EH (cell line): ENCODE measurements at regions not wholly inside any gene's neighbourhood (a gene's known extent, or its start where the extent isn't known, plus 50 kb on each side); places are given as distances from the start of the nearest gene placed in this dataset.

Source experiments
- DNase-seq: peaks from one replicate; pipeline ENCODE4 v3.0.0-alpha.2; 2015; ENCODE audit warnings: low read depth

DNA sequence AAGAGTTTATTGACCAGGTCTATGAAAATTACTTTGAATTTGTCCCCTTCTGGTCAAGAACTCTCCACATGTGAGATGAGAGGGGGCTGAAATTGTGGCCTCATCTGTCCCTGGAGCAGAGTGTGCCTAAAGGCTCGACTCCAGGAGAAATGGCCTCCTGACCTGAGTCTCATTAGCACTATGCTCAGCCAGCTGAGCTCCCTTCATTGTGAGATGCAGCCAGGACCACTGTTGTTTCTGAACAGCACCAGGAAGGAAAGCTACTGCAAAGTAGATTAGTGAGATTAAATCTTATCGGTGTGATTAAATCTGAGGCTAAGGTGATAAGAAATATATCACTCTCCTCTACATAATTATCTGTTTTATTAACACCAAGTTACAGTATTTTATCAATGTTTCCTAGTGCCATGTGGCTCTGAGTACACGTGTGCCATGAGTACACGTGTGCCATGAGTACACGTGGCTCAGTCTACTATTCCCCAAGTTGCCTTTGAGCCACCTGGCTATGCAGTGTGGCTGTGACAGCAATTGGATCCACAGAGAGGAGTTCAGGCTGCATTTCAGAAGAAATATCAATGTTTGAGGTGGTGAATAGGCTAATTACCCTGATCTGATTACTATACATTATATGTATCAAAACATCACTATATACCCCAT is 126.9 kb downstream of the IPMK start:
- DNase-seq: no peak

DNA sequence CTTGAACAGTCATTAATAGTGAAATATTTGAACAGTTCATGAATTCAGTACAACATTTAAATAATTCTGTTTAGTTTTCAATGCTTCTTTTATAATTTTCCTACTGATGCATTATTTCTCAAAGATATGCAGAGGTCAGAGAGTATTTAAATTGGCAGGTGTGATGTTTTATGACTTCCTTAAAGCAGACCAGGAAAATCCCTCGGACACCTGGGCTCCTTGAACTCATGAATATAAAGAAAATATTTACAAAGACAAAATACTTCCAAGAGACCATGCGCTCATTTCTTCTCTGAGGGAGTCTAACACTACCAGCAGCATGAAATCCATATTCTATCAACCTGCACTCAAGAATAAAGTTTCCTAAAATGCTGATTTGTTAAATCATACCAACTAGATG is 127.6 kb downstream of the IPMK start:
- no peak for DNase-seq

DNA sequence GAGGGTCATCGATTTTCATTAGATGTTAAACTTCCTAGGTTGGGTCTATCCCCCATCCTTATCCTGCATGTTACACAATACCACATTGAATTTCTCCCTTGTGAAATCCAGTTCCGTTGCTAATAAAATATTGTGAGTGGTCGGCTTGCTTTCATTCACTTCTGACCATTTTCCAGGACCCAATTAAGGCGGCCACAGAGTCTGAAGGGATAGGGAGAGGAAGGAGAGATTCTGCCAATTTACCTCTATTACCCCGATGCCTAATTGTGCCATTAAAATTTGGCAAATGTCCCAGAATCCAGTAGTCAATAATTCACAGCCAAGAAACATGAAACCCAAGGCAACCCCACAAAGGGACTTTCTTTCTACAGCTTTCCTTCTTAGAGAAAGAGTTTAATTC is 129.9 kb downstream of the IPMK start:
- DNase-seq: no peak

DNA sequence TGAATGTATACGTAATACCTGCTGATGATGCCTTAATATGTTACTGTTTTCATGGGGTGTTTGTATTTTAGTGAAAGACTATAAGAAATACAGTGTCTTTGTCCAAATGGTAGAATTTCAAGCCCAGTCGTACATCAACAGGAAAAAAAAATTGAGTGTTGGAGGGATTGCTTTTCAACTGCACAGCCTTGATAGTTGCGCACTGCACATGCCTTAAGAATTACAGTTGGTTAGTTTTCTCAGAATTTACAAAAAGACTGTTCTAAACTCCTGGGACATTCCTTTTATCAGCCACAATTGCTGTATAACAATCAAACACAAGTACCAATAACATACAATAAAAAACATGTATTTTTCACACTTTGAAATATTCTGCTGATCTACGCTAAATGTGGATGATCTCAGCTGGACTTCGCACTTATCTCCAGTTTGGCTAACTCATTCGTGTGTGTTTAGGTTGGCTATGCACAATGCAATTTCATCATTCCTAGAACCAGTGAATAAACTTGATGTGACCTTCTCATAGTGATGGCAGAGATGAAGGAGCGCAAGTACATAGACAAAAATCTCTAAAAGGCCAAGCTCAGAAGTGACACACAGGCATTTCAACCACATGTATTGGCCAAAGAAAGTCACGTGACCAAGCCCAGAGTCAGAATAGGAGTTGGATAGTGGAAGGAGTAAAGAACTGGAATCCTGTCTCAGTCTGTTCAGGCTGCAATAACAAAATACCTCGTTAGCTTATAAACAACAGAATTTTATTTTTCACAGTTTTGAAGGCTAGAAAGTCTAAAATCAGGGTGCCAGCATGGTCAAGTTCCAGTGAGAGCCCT is 152.3 kb downstream of the IPMK start:
- no peak for DNase-seq

DNA sequence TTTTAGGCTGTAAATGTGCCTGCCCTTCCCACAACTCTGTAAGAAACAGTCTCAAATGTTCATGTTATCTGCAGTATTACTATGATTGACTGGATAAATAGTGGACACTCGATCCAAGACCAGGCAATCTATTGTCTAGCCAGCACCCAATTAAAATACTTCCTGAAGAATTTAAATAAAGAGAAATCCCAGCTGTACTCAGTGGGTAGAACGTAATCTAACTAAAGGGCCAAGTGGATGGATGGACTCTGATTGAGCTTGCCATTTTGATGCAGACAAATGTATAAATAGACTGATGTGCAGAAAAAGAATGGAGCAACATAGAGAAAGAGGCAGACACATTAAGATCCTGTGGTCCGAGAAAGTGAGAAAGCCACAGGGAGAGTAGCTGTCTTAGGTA is 158.0 kb downstream of the IPMK start:
- DNase-seq: no peak

DNA sequence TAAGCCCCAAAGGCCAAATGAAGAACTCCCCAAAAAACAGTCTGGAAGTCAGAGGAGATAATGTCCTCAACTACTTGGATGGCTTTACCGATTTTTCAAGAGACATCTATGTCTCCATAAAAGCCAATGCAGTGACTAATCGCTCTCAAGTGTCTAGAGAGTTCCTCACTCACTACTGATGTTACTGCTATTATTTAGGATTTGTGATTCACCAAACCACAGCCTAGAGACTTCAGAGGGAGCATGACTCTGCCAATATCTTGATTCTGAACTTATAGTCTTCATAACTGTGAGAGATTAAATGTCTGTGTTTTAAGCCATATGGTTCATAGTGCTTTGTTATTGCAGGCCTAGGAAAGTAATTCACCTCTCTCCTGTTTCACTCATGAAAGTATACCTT is 160.2 kb downstream of the IPMK start:
- DNase-seq: peak; percentile 77

DNA sequence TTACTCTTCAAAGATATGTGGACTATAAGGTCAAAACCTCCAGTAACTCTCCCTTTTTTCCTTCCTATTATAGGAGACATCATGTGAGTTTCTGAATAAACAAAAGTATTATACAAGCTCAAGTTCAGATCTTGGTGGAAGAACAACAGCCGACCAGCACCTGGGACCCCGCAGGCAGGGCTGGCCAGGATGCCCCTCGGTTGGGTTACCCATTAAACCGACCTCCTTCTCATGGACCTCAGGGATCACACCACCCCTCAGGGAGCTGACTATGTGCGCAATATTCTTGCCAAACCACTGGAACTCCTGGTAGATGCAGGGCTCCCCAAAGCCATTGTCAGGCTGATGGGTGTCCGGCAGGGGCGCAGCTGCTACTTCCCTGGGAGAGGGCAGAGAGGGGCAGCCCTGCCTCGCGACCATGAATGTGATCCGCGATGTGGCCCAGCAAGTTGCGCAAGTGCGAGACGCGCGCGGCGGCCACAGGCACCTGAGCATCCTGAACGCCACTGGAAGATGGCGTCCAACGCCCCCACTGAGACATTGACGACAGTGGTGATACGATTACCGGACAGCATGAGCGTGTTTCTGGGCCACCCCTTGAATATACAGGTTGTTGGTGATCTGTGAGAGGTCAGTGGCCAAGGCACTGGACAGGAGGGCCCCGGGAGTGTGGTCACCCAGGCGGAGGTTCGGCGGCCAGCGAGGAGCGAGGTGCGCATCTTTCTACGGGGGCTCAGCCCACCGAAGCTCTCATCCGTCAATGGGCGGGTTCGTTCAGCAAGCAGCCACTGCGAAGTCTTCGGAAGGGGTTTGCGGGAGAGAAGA is 161.3 kb downstream of the IPMK start:
- DNase-seq: no peak

DNA sequence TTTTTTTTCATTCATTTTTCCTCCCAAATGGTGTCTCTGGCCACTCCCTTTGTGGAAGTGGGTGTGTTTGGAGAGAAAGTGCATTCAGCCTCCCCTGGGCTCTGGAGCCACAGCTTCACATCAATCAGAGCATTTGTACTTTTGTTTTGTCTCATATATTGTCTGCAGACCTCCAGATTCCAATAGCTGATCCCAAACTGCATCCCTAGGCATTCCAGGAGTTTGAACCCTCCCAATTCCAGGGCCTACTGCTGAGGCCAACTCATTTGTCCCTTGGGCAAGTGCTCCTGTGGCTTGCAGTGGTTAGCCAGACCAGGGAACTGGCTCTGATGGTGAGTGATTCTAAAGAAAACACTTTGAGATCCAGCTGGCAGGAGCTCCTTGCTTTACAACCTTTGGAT is 163.3 kb downstream of the IPMK start:
- no peak for DNase-seq

DNA sequence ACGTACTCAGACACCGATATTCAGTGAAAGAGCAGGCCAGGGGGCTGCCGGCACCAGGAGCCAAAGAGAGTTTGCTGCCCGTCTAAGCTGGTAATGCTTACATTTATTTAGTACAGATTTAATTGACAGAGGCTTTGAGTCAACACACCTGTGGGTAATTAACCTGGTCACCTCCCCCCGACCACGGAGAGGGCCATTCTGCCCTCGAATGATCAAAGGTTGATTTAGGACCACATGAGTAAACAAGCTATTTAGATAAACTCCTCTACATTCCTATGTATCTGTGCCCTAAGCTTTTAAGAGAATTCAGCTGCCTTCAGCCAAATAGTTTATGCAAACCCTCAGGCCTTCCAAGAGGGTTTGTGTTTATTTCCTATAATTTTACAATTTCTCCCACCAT is 164.8 kb downstream of the IPMK start:
- DNase-seq: no peak

DNA sequence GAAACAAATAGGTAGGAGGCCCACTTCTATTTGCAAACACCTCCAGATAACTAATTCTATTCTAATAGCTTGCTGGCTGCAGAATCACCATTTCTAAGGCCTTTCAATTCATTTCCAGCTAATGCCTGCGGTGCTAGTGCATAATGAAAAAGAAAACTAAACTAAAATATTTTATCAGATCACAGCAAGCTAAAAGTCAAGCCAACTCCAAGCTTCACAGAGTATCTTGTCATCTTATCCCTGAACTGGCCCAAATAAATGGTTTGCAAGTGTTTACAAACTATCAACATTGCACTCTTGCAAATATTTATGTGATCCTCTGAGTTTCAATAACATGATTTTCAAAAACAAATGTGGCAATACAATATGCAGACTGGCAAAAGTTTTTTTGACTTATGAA is 166.0 kb downstream of the IPMK start:
- DNase-seq: no peak

DNA sequence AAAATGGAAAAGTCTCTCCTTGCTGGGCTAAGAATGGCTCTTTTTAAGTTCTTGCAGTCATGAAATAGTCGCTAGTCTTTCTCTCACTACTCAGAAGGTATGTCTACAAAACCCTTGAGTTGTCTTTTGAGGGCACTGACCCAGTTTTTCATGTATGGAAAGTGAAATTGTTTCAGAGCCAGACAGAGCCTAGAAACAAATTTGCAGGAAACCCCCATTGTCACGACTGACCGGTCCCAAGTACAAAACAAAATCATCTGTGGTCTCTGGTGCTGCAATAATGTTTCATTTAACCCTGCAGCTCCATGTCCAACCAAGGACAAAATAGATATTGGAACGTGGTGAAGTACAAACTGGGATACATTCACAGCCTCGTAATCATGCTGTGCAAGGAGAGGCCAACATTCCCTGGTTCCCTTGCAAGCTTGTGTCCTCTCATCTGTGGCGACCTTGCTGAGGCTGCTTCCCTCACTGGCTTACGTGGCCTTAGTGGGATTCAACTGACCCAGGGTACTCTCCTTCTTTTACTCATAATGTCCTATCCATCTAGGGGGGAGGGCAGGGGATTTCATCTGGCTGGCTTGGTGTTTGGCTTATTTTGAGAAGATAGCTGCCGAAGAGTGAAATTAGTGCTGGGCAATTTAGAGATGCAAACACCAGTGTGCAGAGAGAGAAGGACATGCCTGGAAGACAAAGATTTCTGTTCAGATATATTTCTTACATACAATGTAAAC is 172.5 kb downstream of the IPMK start:
- no peak for DNase-seq

DNA sequence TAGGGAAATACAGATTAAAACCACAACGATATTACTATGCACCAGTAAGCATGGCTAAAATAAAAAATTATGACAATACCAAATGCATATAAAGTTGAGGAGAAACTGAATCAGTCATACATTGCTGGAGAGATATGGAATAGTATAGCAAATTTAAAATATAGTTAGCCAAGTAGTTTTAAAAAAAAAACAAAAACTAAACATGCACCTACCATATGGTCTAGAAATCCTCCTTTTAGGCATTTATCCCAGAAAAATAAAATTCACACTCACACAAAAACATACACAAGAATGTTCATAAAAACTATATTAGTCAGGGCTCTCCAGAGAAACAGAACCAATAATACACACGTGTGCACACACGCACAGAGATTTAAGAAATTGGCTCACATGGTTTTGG is 175.8 kb downstream of the IPMK start:
- no peak for DNase-seq

DNA sequence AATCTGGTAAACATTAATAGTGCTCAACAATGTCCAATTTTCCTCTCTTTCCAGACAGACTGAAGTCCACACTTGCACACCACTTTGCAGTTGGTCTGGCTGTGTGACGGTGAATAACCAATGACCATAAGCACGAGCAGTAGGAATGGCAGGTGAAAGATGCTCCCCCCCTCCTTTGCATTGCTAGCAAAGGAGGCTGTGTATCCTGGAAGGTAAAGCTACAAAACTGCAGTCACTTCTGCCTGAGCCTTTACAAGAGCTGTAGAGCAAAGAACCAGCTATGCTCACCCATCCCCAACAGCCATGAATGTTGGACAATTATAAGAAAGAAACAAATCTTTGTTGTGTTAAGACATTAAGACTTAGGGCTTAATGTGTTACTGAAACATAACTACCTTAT is 178.0 kb downstream of the IPMK start:
- DNase-seq: no peak

DNA sequence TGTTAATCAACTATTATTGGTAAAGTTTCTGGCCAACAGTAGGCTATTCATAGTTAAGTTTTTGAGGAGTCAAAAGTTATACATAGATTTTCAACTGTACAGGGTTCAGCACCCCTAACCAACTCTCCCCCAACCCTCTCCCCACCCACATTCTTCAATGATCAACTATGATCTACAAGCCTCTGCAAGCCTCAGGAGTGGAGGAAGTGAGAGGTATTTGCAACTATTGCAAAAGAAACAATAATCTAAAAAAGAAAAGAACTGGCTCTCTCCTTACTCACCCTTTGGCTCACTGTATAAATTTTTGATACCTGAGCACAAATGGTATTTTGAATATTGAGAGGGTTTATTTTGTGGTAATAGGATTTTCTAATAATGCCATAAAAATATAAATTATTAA is 179.8 kb downstream of the IPMK start:
- DNase-seq: no peak

DNA sequence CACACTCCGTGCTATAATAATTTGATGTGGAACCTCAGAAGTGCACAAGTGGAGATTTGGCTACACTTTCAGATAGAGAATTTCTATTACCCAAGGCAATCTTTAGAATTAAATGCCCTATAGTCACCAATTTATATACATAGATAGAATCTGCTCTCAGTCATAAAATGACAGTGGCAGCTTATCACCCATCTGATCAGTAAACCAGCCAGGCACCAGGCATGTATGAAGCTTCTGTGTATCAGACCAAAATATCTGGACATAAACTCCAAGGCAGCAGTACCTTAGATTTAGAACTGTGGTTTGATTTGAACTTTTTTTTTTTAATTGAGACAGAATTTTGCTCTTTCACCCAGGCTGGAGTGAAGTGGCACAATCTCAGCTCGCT is 180.9 kb downstream of the IPMK start:
- no peak for DNase-seq

DNA sequence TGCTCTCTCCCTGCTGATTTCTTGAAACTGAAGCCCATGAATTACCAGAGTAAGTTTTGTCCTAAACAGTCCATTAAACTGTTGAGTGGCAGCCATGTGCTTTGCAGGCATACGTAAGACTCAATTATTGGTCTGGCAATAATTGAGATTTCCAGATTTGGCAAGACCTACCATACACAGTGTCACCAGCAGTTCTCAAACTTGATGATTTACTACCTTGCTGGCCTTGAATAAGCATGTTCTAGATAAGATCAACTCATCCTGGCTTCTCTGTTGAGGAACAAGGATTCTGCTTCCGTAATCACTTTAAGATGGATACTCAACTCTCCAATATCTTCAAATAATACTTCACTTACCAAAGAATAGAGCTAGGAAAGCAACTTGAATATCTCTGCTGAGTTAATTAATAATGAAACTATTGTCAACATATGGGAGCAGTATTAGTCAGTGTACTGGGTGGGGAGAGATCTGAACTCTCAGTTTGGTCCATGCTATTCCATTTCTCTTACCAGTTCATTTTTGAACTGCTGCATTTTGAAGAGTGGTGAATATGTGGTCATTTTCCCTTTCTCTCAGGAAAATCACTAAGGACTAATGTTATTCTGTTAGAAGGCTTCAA is 181.4 kb downstream of the IPMK start:
- DNase-seq: no peak

DNA sequence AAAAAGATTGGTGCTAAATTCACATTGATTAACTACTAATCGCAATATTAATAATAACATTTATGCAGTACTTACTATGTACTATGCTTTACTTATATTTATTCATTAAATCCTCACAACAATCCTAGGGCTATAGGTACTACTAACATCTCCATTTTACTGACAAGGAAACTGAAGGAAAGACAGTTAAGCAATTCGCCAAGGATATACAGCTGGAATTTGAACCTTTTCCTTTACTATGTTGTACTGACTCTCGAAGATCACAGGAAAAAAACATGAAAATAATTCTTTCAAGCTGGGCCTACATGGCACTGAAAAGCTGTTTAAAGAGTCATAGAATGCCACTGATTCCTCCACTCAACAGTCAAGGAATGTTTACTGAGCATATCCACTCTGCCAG is 185.4 kb downstream of the IPMK start:
- no peak for DNase-seq

DNA sequence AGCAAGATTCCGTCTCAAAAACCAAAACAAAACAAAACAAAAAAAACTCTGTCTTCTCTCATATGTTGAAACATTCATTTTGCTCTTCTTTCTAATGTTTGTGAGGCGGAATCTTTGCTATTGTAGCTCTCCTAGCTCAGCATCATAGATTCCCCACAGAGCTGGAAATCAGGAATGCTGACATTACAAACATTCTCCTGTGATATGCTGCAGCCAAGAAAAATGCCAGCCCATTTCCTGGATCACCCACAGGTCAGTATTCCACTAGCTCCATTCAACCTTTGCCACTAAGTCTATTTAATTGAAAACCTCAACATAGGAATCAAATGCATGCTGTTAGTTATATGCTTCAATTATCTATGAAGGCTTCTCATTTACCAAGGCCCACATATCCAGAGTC is 186.3 kb downstream of the IPMK start:
- no peak for DNase-seq

DNA sequence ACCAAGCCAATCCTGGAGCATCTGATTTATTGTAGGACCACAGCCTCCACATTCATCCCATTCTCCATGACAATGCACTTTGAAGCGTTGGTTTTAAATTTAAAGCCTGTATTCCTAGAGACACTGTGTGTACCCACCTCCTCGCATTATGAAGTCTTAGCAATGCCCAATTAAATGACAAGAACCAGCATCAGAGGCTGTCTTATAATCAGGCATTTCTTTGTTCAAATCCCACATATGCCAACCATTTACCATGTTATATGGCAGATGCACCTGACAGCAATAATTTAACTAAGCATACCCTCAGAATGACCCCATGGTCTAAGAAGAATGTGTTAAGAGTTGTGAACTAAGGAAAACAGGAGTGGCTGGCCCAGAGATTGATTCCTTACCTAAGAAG is 188.2 kb downstream of the IPMK start:
- no peak for DNase-seq

DNA sequence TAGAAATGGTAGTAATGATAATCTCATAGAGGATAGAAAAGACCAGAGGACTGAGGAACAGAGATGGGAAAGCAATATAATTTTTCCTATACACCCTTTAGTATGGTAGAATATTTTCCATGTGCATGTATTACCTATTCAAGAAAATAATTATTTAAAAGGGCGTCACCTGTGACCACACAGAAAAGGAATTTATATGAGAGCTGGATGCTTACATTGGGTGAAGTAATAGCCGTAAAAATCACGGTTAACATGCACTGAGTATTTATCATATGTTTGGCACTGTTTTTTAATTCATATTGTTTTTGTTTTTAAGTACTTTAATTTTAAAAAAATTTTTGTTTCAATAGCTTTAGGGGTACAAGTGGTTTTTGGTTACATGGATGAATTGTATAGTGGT is 195.1 kb downstream of the IPMK start:
- DNase-seq: no peak

DNA sequence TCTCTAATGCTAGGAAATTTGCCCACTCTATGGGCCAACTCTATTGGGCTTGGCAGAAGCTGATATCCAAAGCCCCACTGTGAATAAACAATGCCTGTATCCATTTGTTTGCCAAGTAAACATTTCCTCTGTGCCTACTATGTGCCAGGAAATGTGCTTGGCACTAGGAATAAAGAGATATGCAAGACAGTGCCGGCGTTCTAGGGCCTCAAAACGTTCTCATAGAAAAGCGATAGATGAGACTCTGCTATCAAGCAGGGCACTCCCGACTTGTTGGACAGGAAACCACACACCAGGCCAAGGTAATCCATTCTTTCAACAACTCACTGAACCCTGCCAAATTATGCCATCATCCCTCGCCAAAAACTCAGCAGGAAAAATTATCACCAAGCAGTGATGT is 196.7 kb downstream of the IPMK start:
- no peak for DNase-seq

DNA sequence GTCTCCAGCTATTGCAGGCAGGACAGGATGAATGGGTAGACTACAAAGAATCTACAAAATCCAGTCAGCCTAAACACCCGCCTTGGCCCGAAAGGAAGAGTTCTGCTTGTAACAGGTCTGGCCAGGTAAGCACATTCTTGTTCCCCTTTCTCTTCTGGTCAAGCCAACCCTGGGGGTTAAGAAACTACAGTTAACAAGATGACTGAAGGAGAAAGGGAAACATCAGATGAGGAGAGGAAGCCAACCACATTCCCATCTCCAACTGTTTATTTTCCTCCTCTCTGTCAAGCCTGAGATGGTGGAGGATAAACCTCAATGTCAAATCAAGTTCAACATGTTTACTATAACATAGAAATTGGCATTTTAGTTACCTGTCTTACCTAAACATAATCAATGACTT is 198.9 kb downstream of the IPMK start:
- DNase-seq: no peak
